ENCODE measurements at regions not wholly inside any gene's neighbourhood (a gene's known extent, or its start where the extent isn't known, plus 50 kb on each side); places are given as distances from the start of the nearest gene placed in this dataset.

DNA sequence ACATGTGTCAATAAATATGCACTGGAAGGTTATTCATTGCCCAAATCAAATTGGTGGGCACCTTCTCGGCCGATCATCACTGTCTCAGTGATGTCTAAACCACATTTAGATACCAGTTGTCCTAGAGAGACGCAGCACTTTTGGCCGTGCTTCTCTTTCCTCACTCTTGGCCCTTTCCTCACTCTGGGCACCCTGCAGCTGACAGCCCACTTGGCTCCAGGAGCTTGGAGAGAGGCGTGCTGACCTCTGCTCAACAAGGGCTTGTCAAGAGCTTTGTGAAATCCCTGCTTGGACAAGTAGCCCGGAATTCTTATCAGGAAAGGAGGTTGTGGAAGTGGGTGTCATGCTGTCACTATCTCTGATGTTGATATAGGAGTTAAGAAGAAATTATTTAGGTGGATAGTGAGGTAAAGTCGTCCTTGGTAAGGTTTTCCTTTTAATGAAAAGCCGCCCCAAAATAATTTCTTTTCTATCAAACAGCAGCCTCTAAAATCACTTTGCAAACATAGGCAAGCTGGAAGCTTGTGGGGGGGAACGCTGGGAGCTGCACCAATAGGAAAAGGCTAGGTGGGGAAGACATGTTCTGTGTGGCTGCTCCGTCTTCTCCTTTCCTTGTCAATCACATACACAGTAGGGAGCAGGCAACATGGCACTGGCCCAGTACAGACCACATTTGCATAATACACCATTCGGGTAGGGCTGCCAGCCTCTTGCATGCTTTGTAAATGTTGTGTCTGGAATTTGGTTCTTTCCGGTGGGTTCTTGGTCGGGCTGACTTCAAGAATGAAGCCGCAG, 126.8 kb upstream of the UBE3A start:
- H3K27ac ChIP-seq: peak overlapping the region in 2 of 12 donors; percentile 27 to 38
- no peaks in the 10 kb centered on the region for H3K9me3 ChIP-seq
- H3K36me3 ChIP-seq: no peaks in the 10 kb centered on the region
- TF ChIP-seq, protein P1, sequence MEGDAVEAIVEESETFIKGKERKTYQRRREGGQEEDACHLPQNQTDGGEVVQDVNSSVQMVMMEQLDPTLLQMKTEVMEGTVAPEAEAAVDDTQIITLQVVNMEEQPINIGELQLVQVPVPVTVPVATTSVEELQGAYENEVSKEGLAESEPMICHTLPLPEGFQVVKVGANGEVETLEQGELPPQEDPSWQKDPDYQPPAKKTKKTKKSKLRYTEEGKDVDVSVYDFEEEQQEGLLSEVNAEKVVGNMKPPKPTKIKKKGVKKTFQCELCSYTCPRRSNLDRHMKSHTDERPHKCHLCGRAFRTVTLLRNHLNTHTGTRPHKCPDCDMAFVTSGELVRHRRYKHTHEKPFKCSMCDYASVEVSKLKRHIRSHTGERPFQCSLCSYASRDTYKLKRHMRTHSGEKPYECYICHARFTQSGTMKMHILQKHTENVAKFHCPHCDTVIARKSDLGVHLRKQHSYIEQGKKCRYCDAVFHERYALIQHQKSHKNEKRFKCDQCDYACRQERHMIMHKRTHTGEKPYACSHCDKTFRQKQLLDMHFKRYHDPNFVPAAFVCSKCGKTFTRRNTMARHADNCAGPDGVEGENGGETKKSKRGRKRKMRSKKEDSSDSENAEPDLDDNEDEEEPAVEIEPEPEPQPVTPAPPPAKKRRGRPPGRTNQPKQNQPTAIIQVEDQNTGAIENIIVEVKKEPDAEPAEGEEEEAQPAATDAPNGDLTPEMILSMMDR (IDR thresholded peaks at IDR 0.05): no peak
- TF ChIP-seq POLR2A (IDR thresholded peaks at IDR 0.05): no peak
- DNase-seq (peak in 4 of 5 donors; percentile 31 to 76 (median 52)), ATAC-seq (peak; percentile 48 to 87 (median 81))
- 44 to 67% (median 50%) methylated on average over 13 to 14 of the region's 14 CpGs for WGBS, 4 donors
- no peak overlapping the region for H3K4me3 ChIP-seq
- peaks cover 0 to 38% (median 2%) of the 10 kb centered on the region in 12 donors for H3K4me1 ChIP-seq
- no peaks in the 10 kb centered on the region for H3K27me3 ChIP-seq
- intact Hi-C loops (cut with DNase I): loop anchor here in 2 of 10 donors (2.0 to 10.0 kb wide), 2 partner anchors 15 to 119 kb away; no protein-coding TSS in a partner anchor

GRCh38 chr15:25563596-25563995, 124.8 kb upstream of the UBE3A start:
- intact Hi-C loops (cut with DNase I): loop anchor here in 1 of 10 donors (10.0 kb wide), 1 partner anchor 121 kb away; no protein-coding TSS in a partner anchor
- no peak for DNase-seq
- no peak overlapping the region for H3K27ac ChIP-seq
- no peak for ATAC-seq
- 63 to 90% (median 79%) methylated on average over 4 of the region's 4 CpGs for WGBS, 4 donors
- H3K4me1 ChIP-seq: peaks cover 0 to 28% (median 2%) of the 10 kb centered on the region in 12 donors
- TF ChIP-seq POLR2A (IDR thresholded peaks at IDR 0.05): no peak
- TF ChIP-seq, protein P1 (IDR thresholded peaks at IDR 0.05): no peak
- H3K9me3 ChIP-seq: no peaks in the 10 kb centered on the region
- H3K4me3 ChIP-seq: no peak overlapping the region
- no peaks in the 10 kb centered on the region for H3K36me3 ChIP-seq
- no peaks in the 10 kb centered on the region for H3K27me3 ChIP-seq

DNA sequence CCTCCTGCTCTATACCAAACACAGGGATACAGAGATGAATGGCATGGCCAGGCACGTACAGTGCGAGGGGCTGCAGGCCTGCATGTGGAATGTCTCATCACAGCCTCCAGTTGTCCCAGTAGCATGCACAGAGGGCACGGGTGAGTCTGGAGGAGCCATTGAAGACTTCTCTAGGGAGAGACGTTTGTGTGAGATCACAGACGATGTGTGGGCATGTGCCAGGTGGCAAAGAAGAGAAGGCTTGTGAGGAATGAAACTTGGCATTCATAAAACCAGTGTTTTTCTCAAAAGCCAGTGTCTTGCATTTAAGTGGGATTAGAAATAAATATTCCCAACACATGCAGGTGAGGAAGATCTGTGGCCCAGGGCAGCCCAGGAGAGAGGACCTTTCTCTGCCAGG, 119.1 kb upstream of the UBE3A start:
- intact Hi-C loops (cut with DNase I): no loop called here
- ATAC-seq: no peak
- 87 to 94% (median 89%) methylated on average over 5 of the region's 5 CpGs for WGBS, 4 donors

DNA sequence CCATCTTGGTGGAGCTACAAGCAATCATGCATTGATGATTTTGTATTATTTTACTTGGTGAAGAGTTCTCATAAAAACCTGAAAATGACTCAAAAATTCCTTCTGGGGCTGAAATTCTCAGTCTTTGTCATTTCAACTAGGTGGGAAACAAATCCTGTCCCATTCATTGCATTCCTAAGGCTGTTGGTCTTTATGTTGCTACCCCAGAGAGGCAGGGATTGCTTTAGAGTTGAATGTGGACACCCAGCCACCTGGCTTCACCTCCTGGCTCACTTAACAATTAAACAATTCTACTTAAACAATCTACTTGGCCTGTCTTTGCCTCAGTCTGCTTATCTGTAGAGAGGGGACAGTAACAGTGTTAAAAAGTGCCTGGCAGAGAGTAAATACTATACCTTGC, 117.3 kb upstream of the UBE3A start:
- Histone ChIP-seq H3K4me1 (no peaks in the 10 kb centered on the region), H3K4me3 (no peak overlapping the region), H3K36me3 (no peaks in the 10 kb centered on the region), H3K27ac (no peak overlapping the region), H3K27me3 (no peaks in the 10 kb centered on the region), H3K9me3 (no peaks in the 10 kb centered on the region)
- TF ChIP-seq, protein P1 (IDR thresholded peaks at IDR 0.05): no peak
- TF ChIP-seq POLR2A (IDR thresholded peaks at IDR 0.05): no peak
- intact Hi-C loops (cut with DNase I): no loop called here
- ATAC-seq (no peak), DNase-seq (no peak)

More for the DNA sequence above, 119.1 kb upstream of the UBE3A start:
- Histone ChIP-seq H3K4me3 (no peak overlapping the region), H3K27ac (no peak overlapping the region), H3K4me1 (no peaks in the 10 kb centered on the region), H3K27me3 (no peaks in the 10 kb centered on the region), H3K9me3 (no peaks in the 10 kb centered on the region), H3K36me3 (no peaks in the 10 kb centered on the region)
- TF ChIP-seq, protein P1 (IDR thresholded peaks at IDR 0.05): no peak
- no peak for TF ChIP-seq POLR2A (IDR thresholded peaks at IDR 0.05)
- DNase-seq: no peak
